ENCODE measurements at regions not wholly inside any gene's neighbourhood (a gene's known extent, or its start where the extent isn't known, plus 50 kb on each side); places are given as distances from the start of the nearest gene placed in this dataset.

DNA sequence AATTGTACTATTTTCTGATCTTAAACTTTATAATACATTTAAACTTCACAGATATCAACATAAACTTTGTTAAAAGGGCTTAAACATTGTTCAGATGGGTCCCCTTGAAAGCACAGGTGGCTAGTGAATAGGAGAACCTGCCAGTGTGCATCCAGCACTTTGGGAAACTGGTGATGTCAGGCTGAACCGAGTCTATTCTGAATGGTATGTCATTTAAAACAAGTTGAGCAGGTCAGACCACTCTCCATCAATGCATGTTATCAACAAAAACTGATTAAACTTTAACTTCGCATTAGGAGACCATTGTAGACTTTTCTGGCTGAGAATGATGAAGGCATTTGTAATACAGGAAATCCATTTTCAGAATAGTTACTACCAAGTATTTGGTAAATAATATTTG lies 50.1 kb upstream of the FREM2 start:
- TF ChIP-seq, protein P1, sequence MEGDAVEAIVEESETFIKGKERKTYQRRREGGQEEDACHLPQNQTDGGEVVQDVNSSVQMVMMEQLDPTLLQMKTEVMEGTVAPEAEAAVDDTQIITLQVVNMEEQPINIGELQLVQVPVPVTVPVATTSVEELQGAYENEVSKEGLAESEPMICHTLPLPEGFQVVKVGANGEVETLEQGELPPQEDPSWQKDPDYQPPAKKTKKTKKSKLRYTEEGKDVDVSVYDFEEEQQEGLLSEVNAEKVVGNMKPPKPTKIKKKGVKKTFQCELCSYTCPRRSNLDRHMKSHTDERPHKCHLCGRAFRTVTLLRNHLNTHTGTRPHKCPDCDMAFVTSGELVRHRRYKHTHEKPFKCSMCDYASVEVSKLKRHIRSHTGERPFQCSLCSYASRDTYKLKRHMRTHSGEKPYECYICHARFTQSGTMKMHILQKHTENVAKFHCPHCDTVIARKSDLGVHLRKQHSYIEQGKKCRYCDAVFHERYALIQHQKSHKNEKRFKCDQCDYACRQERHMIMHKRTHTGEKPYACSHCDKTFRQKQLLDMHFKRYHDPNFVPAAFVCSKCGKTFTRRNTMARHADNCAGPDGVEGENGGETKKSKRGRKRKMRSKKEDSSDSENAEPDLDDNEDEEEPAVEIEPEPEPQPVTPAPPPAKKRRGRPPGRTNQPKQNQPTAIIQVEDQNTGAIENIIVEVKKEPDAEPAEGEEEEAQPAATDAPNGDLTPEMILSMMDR (IDR thresholded peaks at IDR 0.05; ENCODE audit: insufficient read depth, low read depth, low read length, missing control alignments) = no peak
- peak; percentile 75 for DNase-seq (ENCODE audit: low read depth)
- H3K4me3 ChIP-seq (ENCODE audit: low read length) = no peak overlapping the region
